Suprapubic skin (tissue), 4 donors: ENCODE measurements at regions not wholly inside any gene's neighbourhood (a gene's known extent, or its start where the extent isn't known, plus 50 kb on each side); places are given as distances from the start of the nearest gene placed in this dataset.

Experiments used
- CTCF ChIP-seq, 2 donors: fragments of 200-600 bp in 1 of 2; fragments of 450-650 bp in 1 of 2; sonication (generic) in 1 of 2; IDR thresholded peaks; one replicate each; pipeline ENCODE4 v1.5.1; 2016 to 2019; ENCODE audit warnings: antibody characterized with exemption in 2 of 2, mild to moderate bottlenecking in 1 of 2, moderate library complexity in 1 of 2
- EP300 ChIP-seq: sonication (generic); formaldehyde crosslinking; IDR thresholded peaks from one replicate; pipeline ENCODE4 v1.6.1; 2017; ENCODE audit warnings: antibody characterized with exemption
- POLR2A ChIP-seq, 2 donors: fragments of 450-650 bp; IDR thresholded peaks; one replicate each; pipeline ENCODE4 v1.6.1; 2017; ENCODE audit warnings: antibody characterized with exemption in 2 of 2, mild to moderate bottlenecking in 2 of 2, moderate library complexity in 2 of 2
- POLR2AphosphoS5 ChIP-seq, 3 donors: sonication (generic); formaldehyde crosslinking; IDR thresholded peaks; one replicate each; pipeline ENCODE4 v1.6.1; 2017; ENCODE audit warnings: antibody characterized with exemption in 3 of 3

- TF ChIP-seq POLR2AphosphoS5 (IDR thresholded peaks at IDR 0.05) = no peak
- no peak for TF ChIP-seq POLR2A (IDR thresholded peaks at IDR 0.05)
- TF ChIP-seq EP300 = no peak
- TF ChIP-seq CTCF (IDR thresholded peaks at IDR 0.05) = no peak
Observed at GRCh38 chr11:100593291-100593690, 93.8 kb upstream of the ARHGAP42 start.
